ENCODE measurements at regions not wholly inside any gene's neighbourhood (a gene's known extent, or its start where the extent isn't known, plus 50 kb on each side); places are given as distances from the start of the nearest gene placed in this dataset.

GRCh38 chr13:81493144-81493543, 1152.2 kb upstream of the SPRY2 start:
- no peak for TF ChIP-seq ZNF280D (tag by site-specific recombination; IDR thresholded peaks at IDR 0.05)
- no peak for TF ChIP-seq ZNF26 (tag by site-specific recombination; IDR thresholded peaks at IDR 0.05)
- no peak for TF ChIP-seq ZNF10 (tag by site-specific recombination; IDR thresholded peaks at IDR 0.05)
- TF ChIP-seq CTCF (tag by site-specific recombination; IDR thresholded peaks at IDR 0.05) = no peak
- no peak for TF ChIP-seq ZNF623 (tag by site-specific recombination; IDR thresholded peaks at IDR 0.05)
- no peak for TF ChIP-seq ZBTB20 (tag by site-specific recombination; IDR thresholded peaks at IDR 0.05)
- no peak for TF ChIP-seq MYNN (tag by site-specific recombination; IDR thresholded peaks at IDR 0.05; ENCODE audit: borderline replicate concordance)
- no peak for TF ChIP-seq YY1 (tag by site-specific recombination; IDR thresholded peaks at IDR 0.05)
- no peak for TF ChIP-seq GLI2 (tag by site-specific recombination; IDR thresholded peaks at IDR 0.05; ENCODE audit: borderline replicate concordance, low read depth)
- TF ChIP-seq ZNF629 (tag by site-specific recombination; IDR thresholded peaks at IDR 0.05) = no peak
- TF ChIP-seq ZNF426 (tag by site-specific recombination; IDR thresholded peaks at IDR 0.05) = no peak
